ACC112 (cell line): ENCODE measurements at regions not wholly inside any gene's neighbourhood (a gene's known extent, or its start where the extent isn't known, plus 50 kb on each side); places are given as distances from the start of the nearest gene placed in this dataset.
"Not testable (repeated sequence)": the region's sequence is repeated elsewhere in the genome, so short reads cannot be mapped to it uniquely, and the experiment has no call there.

ENCODE experiments used
- H2AFZ ChIP-seq: fragments of 200-600 bp; sonication (generic); one replicate; pipeline ENCODE4 v1.6.0; 2017; ENCODE audit warnings: antibody characterized with exemption, low read length; ENCODE audit not compliant: unreplicated experiment
- H3K27ac ChIP-seq: fragments of 200-600 bp; sonication (generic); 2 replicates; pipeline ENCODE4 v1.5.1; 2014; ENCODE audit warnings: low read depth, mild to moderate bottlenecking, antibody characterized with exemption, low read length, moderate library complexity
- H3K27me3 ChIP-seq: fragments of 200-600 bp; sonication (generic); 2 replicates; pipeline ENCODE4 v1.6.1; 2014; ENCODE audit warnings: mild to moderate bottlenecking, antibody characterized with exemption, low read length, moderate library complexity, mixed read lengths; ENCODE audit not compliant: insufficient read depth
- H3K36me3 ChIP-seq: fragments of 200-600 bp; sonication (generic); 2 replicates; pipeline ENCODE4 v1.6.1; 2016; ENCODE audit warnings: mild to moderate bottlenecking, antibody characterized with exemption, low read length, moderate library complexity, mixed read lengths; ENCODE audit not compliant: insufficient read depth
- H3K4me1 ChIP-seq: fragments of 200-600 bp; sonication (generic); one replicate; pipeline ENCODE4 v1.6.1; 2016; ENCODE audit warnings: low read length, mixed read lengths; ENCODE audit not compliant: insufficient read depth, unreplicated experiment, control insufficient read depth
- H3K4me3 ChIP-seq: fragments of 200-600 bp; sonication (generic); 2 replicates; pipeline ENCODE4 v1.5.1; 2014; ENCODE audit warnings: mild to moderate bottlenecking, low read depth, low read length
- H3K79me2 ChIP-seq: fragments of 200-600 bp; sonication (generic); one replicate; pipeline ENCODE4 v1.6.0; 2016; ENCODE audit warnings: low read length; ENCODE audit not compliant: control insufficient read depth, unreplicated experiment, insufficient read depth

- H3K27ac ChIP-seq: no peak overlapping the region
- no peak overlapping the region for H3K4me3 ChIP-seq
- H2AFZ ChIP-seq: no peak overlapping the region
- H3K79me2 ChIP-seq: no peaks in the 10 kb centered on the region
- H3K4me1 ChIP-seq: peaks cover 18% of the 10 kb centered on the region
- H3K36me3 ChIP-seq: no peaks in the 10 kb centered on the region
- 0 out of 2 replicates have a peak, but pooled peaks cover 3% of the 10 kb centered on the region for H3K27me3 ChIP-seq
Measured at GRCh38 chr6:125585470-125585869, 164.0 kb upstream of the HEY2 start.

GRCh38 chr6:125586074-125586473 is 163.4 kb upstream of the HEY2 start:
- Histone ChIP-seq H3K27ac (no peak overlapping the region), H3K79me2 (no peaks in the 10 kb centered on the region), H2AFZ (no peak overlapping the region), H3K4me3 (no peak overlapping the region), H3K4me1 (peaks cover 18% of the 10 kb centered on the region), H3K36me3 (no peaks in the 10 kb centered on the region), H3K27me3 (0 out of 2 replicates have a peak, but pooled peaks cover 3% of the 10 kb centered on the region)

GRCh38 chr6:125586605-125587004 is 162.8 kb upstream of the HEY2 start:
- no peak overlapping the region for H2AFZ ChIP-seq
- H3K79me2 ChIP-seq: no peaks in the 10 kb centered on the region
- 0 out of 2 replicates have a peak, but pooled peaks cover 3% of the 10 kb centered on the region for H3K27me3 ChIP-seq

GRCh38 chr6:125587666-125588632 is 161.5 kb upstream of the HEY2 start:
- no peaks in the 10 kb centered on the region for H3K79me2 ChIP-seq
- H3K27me3 ChIP-seq: no peaks in the 10 kb centered on the region
- no peak overlapping the region for H2AFZ ChIP-seq
- peaks cover 18% of the 10 kb centered on the region for H3K4me1 ChIP-seq
- no peak overlapping the region for H3K27ac ChIP-seq
- H3K4me3 ChIP-seq: no peak overlapping the region
- H3K36me3 ChIP-seq: no peaks in the 10 kb centered on the region

More at GRCh38 chr6:125586605-125587004, 162.8 kb upstream of the HEY2 start:
- H3K4me3 ChIP-seq: no peak overlapping the region
- H3K4me1 ChIP-seq: peaks cover 18% of the 10 kb centered on the region
- H3K36me3 ChIP-seq: no peaks in the 10 kb centered on the region
- H3K27ac ChIP-seq: no peak overlapping the region

- H2AFZ ChIP-seq, H3K27me3 ChIP-seq, H3K4me3 ChIP-seq, H3K27ac ChIP-seq, H3K79me2 ChIP-seq, H3K36me3 ChIP-seq, H3K4me1 ChIP-seq: not testable (repeated sequence)
Measured at GRCh38 chr6:125591796-125592195, 157.6 kb upstream of the HEY2 start.

- no peaks in the 10 kb centered on the region for H3K4me1 ChIP-seq
Measured at GRCh38 chr6:125593746-125594145, 155.7 kb upstream of the HEY2 start.

GRCh38 chr6:125596020-125596419 is 153.4 kb upstream of the HEY2 start:
- no peaks in the 10 kb centered on the region for H3K79me2 ChIP-seq
- H3K36me3 ChIP-seq: no peaks in the 10 kb centered on the region
- H3K4me1 ChIP-seq: no peaks in the 10 kb centered on the region
- H3K27ac ChIP-seq: no peak overlapping the region
- no peak overlapping the region for H2AFZ ChIP-seq
- H3K27me3 ChIP-seq: no peaks in the 10 kb centered on the region
- no peak overlapping the region for H3K4me3 ChIP-seq

More at GRCh38 chr6:125593746-125594145, 155.7 kb upstream of the HEY2 start:
- Histone ChIP-seq H3K27ac (no peak overlapping the region), H2AFZ (no peak overlapping the region), H3K27me3 (no peaks in the 10 kb centered on the region), H3K79me2 (no peaks in the 10 kb centered on the region), H3K36me3 (no peaks in the 10 kb centered on the region), H3K4me3 (no peak overlapping the region)

GRCh38 chr6:125597411-125598253 is 151.8 kb upstream of the HEY2 start:
- no peaks in the 10 kb centered on the region for H3K79me2 ChIP-seq
- no peak overlapping the region for H3K4me3 ChIP-seq
- no peaks in the 10 kb centered on the region for H3K27me3 ChIP-seq
- peak overlapping the region; percentile 57 for H2AFZ ChIP-seq
- H3K4me1 ChIP-seq: no peaks in the 10 kb centered on the region
- H3K36me3 ChIP-seq: no peaks in the 10 kb centered on the region
- no peak overlapping the region for H3K27ac ChIP-seq

GRCh38 chr6:125598422-125598821 is 151.0 kb upstream of the HEY2 start:
- H3K4me3 ChIP-seq: no peak overlapping the region
- H3K79me2 ChIP-seq: no peaks in the 10 kb centered on the region
- peak overlapping the region; percentile 57 for H2AFZ ChIP-seq
- H3K27ac ChIP-seq: no peak overlapping the region
- H3K4me1 ChIP-seq: no peaks in the 10 kb centered on the region
- no peaks in the 10 kb centered on the region for H3K27me3 ChIP-seq
- no peaks in the 10 kb centered on the region for H3K36me3 ChIP-seq

GRCh38 chr6:125604257-125604656 is 145.2 kb upstream of the HEY2 start:
- Histone ChIP-seq H3K36me3 (no peaks in the 10 kb centered on the region), H3K4me1 (peaks cover 4% of the 10 kb centered on the region), H3K27ac (no peak overlapping the region), H3K79me2 (no peaks in the 10 kb centered on the region), H3K27me3 (no peaks in the 10 kb centered on the region), H3K4me3 (no peak overlapping the region), H2AFZ (no peak overlapping the region)
